DMS153 treated with DMSO at 0.1 percent for 48 hours (cell line): ENCODE measurements at regions not wholly inside any gene's neighbourhood (a gene's known extent, or its start where the extent isn't known, plus 50 kb on each side); places are given as distances from the start of the nearest gene placed in this dataset.
"Not testable (repeated sequence)": the region's sequence is repeated elsewhere in the genome, so short reads cannot be mapped to it uniquely, and the experiment has no call there.

Source experiments
- DNase-seq: peaks from one replicate; lab custom pipeline; 2025; ENCODE audit not compliant: unreplicated experiment; lab: John Stamatoyannopoulos, UW

GRCh38 chr1:188128761-188129160 is 1300.0 kb downstream of the PLA2G4A start:
- DNase-seq = no peak

- no peak for DNase-seq
Measured at GRCh38 chr1:188129856-188130838, 1301.4 kb downstream of the PLA2G4A start.

DNA sequence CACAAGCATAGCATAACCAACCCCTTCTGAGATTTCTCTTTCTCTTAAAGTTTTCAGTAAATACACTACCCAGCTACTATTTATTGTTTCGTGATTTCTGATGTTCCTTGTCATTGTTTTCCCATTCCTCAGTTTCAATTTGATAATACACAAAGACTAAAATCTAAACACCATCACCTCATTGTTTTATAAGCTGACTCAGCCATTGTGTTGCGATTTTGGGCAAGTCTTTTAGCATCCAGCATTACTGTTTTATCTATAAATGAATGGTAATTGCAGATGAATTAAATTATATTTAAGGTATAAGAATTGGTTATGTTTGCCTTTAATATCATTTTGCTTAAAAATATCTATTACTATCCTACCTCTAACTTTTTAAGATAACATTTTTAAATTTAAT is 1308.5 kb downstream of the PLA2G4A start:
- no peak for DNase-seq

GRCh38 chr1:188140958-188141357 is 1312.2 kb downstream of the PLA2G4A start:
- no peak for DNase-seq

DNA sequence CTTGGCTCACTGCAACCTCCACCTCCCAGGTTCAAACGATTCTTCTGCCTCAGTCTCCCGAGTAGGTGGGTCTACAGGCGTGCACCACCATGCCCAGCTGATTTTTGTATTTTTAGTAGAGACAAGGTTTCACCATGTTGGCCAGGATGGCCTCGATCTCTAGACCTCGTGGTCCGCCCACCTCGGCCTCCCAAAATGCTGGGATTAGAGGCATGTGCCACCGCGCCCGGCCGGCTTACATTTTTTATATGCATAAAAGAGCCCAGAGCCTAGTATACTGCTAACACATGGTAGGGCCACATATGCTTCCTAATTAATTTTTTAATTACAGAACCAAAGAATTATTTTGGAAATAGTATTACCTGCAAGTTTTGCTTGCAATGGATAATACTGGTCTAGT is 1325.4 kb downstream of the PLA2G4A start:
- no peak for DNase-seq

DNA sequence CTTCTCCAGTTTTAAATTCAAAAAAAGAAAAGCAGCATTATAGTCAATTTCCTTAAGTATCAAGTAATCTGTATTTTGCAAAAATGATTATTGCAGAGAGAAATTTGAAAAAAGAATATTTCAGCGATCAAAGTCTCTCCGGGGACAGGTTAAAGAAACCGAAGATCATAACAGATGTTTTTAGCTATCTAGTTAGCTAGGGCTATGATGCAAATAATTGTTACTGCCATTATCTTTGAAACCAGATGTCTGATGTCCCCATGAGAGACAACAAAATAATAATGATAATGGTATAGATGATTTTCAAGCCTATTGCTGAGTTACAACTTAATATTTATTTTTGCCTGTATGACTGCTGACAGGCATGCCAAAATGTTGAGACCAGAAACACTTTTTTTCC is 1326.0 kb downstream of the PLA2G4A start:
- DNase-seq = no peak

GRCh38 chr1:188155261-188155660 is 1326.5 kb downstream of the PLA2G4A start:
- DNase-seq = no peak

GRCh38 chr1:188164459-188164858 is 1335.7 kb downstream of the PLA2G4A start:
- no peak for DNase-seq

DNA sequence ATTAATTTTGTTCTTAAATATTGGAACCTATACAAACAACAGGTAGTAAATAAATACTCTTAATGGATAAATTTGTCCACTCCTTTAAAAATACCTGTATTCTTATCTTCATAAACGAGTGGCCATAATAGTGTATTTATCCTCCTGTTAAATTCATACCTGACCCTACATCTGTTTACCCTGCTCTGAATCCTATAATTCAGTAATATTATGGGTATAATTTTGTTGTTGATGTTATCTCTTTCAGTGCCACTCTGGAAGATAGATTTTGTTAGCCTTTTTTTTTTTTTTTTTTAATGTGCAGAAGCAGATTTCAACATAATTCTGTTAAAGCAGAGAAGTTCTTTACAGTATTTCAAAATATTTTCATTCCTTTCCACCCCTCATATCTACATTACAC is 1337.9 kb downstream of the PLA2G4A start:
- DNase-seq = no peak

DNA sequence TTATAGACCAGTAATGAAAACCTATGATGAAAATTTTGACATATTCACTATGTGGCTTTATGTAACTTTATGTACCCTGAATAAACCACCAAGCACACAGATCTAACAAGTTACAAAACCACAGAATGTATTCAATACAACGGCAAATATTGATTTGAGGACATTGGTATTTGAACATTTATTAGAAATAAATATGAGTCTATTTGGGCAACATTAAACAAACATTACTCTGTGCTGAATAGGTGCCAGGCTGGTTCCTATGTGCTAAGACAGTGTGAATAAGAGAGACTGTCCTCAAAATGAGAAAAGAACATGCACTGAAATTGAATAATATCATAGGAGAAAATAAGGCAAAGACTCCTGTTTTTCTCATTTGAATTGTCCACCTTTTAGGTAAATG is 1341.2 kb downstream of the PLA2G4A start:
- no peak for DNase-seq

DNA sequence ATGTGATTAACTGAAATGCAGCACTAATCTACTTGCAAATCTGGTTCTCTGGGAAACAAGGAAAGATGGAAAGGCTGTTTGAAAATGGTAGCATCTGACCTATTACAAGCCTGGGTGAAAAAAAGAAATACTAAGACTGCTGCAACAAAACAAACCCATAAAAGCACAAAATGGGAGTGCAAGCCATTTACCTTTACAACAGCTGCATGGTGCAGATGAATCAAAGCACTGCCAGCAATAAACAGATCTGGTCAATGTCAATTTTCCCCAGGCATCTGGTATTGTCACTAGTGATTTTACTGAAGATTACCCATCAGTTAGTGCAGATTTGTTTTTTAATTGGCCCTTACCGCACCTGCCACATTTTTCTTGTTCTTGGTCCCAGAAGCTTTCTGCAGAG is 1341.7 kb downstream of the PLA2G4A start:
- no peak for DNase-seq

DNA sequence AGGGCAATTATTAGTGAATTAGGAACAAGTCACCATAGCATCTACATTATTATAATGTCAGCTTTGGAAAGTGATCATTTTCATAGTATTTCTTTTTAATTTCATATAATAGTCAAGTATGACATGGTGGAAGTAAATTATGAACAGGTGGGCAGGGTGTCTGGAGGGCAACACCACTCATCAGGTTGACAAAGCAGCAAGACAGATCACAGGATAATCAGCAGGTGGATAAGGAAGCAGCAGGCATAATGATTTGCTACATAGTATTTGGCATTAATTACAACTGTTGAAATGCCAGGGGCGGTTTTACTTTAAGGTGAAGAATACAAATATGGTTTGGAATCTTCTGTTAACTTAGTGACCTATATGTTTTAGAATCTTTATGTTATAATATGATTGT is 1342.2 kb downstream of the PLA2G4A start:
- no peak for DNase-seq

DNA sequence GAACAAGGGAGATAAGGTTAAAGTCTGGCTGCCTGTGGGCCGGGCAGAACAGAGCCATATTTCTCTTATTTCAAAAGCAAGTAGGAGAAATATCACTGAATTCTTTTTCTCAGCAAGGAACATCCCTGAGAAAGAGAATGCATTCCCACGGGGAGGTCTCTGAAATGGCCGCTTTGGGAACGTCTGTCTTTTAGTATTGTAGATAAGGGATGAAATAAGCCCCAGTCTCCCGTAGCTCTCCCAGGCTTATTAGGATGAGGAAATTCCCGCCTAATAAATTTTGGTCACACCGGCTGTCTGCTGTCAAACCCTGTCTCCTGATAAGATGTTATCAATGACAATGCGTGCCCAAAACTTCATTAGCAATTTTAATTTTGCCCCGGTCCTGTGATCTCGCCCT is 1353.3 kb downstream of the PLA2G4A start:
- not testable (repeated sequence) for DNase-seq

- no peak for DNase-seq
Measured at GRCh38 chr1:188188317-188188716, 1359.6 kb downstream of the PLA2G4A start.

- no peak for DNase-seq
Measured at GRCh38 chr1:188194916-188195315, 1366.2 kb downstream of the PLA2G4A start.

GRCh38 chr1:188218289-188218688 is 1389.5 kb downstream of the PLA2G4A start:
- no peak for DNase-seq

DNA sequence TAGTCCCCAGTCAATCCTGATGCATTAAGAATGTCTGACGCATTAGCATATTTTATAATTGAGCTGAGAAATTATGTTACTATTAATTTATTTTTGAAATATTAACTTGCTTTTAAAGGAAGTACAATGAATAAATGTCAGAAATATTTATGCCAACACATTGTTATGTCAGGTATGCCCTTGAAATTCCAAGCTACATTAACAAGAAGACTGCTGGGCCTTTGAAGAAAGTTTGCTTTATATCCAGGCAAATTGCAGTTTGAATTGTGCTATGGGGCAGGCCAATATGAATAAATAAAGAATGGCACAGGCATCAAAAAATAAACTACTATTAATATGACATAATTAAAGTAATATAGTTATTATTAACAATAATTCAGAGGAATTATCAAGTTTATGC is 1391.3 kb downstream of the PLA2G4A start:
- DNase-seq = no peak

DNA sequence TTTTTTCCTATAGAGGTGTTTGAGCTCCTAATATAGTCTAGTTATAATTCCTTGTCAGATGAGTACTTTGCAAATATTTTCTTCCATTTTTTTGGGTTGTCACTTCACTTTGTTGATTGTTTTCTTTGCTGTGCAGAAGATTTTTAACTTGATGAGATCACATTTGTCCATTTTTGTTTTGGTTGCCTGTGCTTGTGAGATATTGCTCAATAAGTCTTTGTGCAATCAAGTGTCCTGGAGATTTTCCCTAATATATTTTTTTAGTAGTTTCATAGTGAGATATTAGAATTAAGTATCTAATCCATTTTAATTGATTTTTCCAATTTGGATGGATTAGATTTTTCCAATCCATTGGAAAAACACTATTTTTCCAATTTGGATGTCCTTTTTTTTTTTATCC is 1395.5 kb downstream of the PLA2G4A start:
- DNase-seq = no peak

DNA sequence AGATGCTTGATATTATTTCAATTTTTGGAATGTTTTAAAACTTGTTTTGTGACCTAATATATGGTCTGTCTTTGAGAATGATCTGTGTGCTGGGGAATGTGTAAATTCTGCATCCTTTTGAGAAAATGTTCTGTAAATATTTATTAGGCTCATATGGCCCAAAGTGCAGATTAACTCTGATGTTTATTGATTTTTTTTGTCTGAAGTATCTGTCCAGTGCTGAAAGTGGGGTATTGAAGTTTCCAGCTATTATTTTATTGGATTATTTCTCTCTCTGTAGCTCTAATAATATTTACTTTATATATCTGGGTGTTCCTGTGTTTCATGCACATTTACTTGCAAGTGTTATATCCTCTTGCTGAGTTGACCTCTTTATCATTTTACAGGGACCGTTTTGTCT is 1397.2 kb downstream of the PLA2G4A start:
- DNase-seq = no peak

GRCh38 chr1:188228623-188229022 is 1399.9 kb downstream of the PLA2G4A start:
- DNase-seq = no peak

GRCh38 chr1:188237573-188238348 is 1409.0 kb downstream of the PLA2G4A start:
- DNase-seq = no peak

DNA sequence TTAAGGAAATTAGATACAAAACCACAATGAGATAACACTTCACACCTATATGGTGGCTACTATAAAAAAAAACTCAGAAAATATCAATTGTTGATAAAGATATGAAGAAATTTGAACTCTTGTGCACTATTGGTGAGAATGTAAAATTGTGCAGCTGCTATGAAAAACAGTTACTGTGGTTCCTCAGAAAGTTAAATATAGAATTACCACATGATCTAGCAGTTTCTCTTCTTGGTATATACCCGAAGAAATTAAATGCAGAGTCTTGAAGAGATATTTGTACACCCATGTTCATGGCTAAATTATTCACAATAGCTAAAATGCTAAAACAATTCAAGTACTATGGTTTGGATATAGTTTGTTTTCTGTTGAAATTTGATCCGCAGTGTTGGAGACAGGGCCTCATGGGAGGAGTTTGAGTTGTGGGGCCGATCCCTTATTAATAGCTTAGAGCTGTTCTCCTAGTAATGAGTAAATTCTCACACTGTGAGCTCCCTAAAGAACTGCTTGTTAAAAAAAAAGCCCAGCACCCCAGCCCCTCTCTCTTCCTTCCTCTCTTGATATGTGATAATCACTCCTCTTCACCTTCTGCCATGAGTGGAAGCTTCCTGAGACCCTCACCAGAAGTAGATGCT is 1412.1 kb downstream of the PLA2G4A start:
- DNase-seq = no peak
